Limb (tissue), 2 donors: ENCODE measurements at regions not wholly inside any gene's neighbourhood (a gene's known extent, or its start where the extent isn't known, plus 50 kb on each side); places are given as distances from the start of the nearest gene placed in this dataset.

Experiments used
- DNase-seq, 2 donors: peaks; one replicate each; pipeline ENCODE4 v3.0.0-alpha.2; 2016; ENCODE audit errors: extremely low spot score in 2 of 2

DNA sequence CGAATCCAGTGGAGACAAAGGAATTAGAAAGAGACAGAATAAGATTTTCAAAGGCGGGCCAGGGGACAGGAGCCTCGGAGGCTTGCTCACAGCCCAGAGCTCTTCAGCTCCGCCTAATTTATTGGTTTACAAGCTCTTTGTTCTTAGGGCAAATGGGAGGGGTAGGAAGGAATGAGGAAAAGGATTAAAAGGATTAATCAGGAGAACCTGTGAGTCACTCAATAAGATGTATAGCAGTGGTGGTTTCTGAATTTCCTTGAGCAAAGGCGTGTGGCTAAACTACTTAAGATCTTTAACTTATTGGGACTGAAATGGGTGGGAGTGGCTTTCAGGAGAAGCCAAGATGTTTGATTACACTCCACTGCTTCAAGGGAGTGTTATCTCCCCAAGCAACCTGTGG lies 456.0 kb upstream of the SPANXN1 start:
- no peak for DNase-seq

DNA sequence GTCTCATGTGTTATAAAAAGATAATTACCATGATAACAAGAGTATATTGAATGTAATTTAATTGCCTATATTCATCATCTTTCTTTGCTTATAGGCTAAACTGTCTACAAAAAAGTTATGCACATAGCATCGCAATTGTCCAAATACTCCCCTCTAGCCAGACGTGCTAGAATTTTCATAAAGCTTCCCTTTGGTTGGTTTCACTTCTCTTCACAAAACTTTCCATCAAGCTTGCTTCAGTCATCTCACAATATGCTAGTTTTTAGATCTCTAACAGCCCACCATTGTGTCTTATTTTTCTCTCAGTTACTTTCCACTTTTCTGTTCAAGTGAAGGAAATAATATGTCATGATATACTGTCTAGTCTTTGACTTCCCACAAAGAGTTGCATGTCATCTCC lies 448.3 kb upstream of the SPANXN1 start:
- DNase-seq: no peak

DNA sequence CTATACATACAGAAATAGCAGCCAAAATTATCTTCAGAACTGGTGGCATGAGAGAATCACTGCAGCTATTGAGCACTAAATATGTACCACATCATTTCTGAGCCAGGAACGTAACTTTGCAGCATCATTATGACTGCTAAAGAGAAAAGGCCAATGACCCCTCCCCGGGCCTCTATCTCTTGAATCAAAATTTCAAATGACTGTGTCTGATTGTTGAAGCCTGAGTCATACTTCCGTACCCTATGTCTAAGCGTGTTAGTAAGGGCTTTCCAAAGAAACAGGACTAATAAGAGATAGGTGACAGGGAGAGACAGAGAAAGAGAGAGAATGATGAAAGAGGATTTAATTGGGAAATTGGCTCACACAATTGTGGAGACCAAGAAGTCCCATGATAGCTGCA lies 445.5 kb upstream of the SPANXN1 start:
- DNase-seq: no peak

DNA sequence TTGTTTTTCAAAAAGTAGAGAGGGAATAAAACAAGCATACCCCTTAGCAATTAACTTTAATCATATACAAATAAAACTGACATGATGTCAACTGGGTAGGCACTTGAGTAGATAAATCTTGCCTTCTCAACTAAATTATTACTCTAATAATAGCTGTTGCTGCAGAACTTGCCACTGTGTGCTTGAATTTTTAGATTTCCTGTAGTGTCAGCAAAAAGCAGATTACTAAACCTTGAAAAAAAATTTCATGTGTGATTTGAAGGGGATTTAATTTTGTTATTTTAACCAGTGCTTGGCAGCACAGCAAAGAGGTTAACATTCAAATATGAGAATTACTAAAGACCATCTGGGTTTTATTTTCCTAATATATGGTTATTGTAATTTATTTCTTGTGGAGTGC lies 438.3 kb upstream of the SPANXN1 start:
- DNase-seq: no peak

DNA sequence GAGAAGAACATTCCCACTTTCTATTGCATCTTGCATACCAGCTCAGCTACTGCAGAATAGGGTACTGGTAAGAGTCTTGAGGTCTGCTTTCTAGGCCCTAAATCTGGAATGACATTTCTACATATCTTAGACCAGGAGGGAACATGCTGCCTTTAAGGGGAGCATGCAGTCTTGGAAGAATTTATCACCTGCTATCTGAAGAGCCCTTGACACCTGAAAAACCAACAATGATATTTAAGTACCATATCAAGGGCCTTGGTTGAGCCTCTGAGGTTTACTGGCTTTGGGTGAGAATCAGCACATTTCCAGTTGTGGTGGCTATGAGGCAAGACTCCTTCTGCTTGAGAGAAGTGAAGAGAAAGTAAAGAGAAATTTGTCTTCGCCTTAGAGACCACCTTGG lies 436.8 kb upstream of the SPANXN1 start:
- DNase-seq: no peak

DNA sequence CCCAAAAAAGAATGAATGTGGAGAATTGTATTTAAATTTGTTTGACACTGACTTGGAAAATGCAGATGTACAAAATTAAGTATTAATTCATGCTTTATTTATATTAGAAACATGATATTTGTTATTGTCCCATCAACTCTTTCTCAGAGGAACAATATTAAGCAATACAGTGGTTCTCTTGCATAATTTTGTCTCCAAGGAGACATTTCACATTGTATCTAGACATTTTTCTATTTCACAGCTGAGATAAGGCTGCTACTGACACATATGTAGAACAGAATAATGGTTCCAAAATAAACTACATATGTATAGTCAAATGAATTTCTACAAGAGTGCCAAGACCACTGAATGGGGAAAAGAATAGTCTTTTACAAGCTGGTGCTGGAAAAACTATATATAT lies 427.9 kb upstream of the SPANXN1 start:
- no peak for DNase-seq

DNA sequence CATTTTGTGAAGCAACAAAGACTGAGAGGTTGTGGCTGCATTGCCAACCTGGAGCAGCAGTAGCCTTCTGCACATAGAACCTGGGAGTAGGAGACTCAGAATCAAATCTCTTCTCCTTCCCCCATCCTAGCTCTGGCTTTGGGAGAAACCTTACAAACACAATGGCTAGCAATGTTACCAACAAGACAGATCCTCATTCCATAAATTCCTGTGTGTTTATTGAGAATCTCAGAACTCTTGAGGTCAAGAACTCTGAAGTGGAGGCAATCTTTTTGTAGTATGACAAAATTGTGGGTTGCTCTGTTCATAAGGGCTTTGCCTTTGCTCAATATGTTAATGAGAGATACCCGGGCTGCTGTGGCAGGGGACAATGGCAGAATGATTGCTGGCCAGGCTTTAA lies 406.7 kb upstream of the SPANXN1 start:
- no peak for DNase-seq

DNA sequence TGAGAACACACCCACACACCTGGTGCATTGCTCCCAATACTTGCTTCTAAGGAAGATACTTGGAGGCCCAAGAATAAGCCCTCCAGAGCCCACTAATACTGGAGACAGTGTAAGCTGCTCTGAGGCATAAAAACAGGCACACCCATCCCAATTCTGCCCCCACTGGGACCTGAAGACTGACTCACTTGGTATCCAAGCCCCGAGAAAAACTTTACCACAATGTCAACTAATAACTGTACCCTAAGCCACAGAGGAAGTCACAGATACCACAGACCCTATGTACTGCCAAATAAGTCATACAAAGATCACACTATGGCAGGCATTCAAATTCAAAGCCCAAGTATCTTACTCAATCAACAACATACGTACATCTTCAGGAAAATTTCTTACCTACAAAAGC lies 398.2 kb upstream of the SPANXN1 start:
- DNase-seq: no peak

DNA sequence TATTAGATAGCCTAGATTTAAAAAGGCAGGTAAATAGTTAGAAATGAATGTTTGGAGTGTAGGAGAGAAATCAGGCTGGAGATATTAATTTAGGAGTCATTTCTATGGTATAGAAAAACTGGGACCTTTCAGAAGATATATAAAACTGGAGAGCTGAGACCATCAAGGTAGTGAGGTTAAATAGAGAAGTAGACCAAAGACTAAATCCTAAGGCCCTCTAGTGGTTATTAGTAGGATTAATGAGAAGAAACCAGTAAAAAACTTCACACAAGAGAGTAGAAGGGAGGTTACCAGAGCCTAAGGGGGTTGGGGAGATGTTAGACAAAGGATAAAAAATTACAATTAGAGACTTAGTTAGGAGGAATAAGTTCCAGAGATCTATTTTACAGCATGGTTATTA lies 351.0 kb upstream of the SPANXN1 start:
- peak in 1 of 2 donors; percentile 2 for DNase-seq

DNA sequence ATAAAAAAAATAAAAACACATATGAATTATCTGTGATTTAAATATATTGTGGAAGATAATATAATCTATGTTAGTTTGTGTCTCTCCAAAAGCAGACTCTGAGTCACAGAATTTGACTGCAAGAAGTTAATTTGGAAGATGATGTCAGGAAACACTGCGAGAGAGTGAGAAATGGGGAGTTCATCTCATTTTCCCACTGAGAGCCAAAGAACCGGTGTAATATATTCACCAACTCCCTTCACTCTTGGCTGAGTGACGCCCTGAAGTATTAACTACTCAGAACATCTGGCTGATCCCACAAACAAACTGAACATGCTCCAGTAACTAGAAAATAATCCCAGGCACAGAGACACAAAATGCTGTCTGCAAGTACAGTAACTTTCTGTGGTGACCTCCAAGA lies 345.8 kb upstream of the SPANXN1 start:
- DNase-seq: peak in 1 of 2 donors; percentile 4

DNA sequence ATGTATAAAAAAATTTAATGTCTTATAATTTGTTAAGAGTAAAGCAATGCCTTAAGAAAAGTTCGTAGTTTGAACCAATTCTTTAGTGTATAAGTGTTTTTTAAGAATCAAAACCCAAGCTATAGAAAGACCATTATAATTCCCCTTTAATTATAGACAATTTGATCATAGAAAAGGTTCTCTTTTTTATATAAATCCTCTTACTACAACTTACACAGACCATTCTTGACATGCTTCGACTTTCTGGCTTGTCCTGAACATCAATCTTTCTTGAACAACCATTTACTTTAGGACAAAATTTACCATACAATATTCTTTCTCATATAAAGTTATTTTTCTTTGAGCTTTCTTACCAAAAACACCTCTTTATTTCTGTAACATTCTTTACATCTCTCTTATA lies 330.5 kb upstream of the SPANXN1 start:
- DNase-seq: no peak

DNA sequence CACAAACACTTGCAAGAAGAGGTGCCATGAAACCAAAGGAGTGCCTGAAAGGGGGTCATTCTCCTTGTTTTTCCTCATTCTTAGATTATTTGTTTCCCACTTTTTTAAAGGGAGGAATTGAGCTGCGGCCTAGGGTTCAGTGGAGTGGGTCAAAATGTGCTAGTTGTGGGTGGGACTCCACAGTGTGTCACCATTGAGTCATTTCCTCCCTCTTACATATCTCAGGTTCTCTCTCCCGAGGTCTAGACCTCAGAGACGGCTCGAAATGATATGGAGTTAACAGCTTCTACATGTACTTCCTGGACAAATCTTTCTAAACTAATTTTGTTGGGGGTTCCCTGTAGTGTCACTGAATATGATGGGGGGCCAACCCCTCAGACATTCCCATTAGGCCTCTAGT lies 328.4 kb upstream of the SPANXN1 start:
- no peak for DNase-seq

DNA sequence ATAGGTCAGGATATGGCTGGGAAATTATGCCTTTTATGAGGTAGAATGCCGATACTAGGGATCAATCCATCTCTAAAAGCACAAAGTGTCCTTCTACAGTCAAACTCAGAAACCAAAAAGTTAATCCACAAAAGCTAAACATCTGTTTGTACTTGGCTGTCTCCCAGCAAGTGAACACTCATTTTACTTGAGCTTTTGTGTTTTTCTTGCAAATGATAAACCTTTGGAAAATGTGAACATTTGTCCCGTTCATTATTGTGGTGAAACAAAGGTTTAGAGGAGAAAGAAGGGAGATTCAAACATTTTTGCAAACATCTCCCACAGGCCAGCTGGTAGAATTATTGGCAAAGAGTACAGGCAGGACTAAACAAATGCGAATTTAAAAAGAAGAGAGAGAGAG lies 300.6 kb upstream of the SPANXN1 start:
- peak in 1 of 2 donors; percentile 13 for DNase-seq
